22Rv1 (cell line): ENCODE measurements at regions not wholly inside any gene's neighbourhood (a gene's known extent, or its start where the extent isn't known, plus 50 kb on each side); places are given as distances from the start of the nearest gene placed in this dataset.

Experiments
- CTCF ChIP-seq: fragments of 450-650 bp; IDR thresholded peaks from 2 replicates; pipeline ENCODE4 v1.5.1; 2017; ENCODE audit warnings: mild to moderate bottlenecking
- ZFX ChIP-seq: fragments of 450-650 bp; IDR thresholded peaks from 2 replicates; pipeline ENCODE4 v1.6.1; 2017; ENCODE audit warnings: antibody characterized with exemption, borderline replicate concordance

- TF ChIP-seq CTCF (no peak), ZFX (no peak)
Observed at GRCh38 chr4:104829761-104830160, 316.9 kb upstream of the TET2 start.
